Activated T-cell treated with anti-CD3 and anti-CD28 coated beads, Interleukin-2, amount 50 U/mL, for 72 hours (primary cell): ENCODE measurements at regions not wholly inside any gene's neighbourhood (a gene's known extent, or its start where the extent isn't known, plus 50 kb on each side); places are given as distances from the start of the nearest gene placed in this dataset.
"Not testable (repeated sequence)": the region's sequence is repeated elsewhere in the genome, so short reads cannot be mapped to it uniquely, and the experiment has no call there.

Source experiments
- ATAC-seq, 2 donors: fragments of 150-1000 bp; cut with Tn5 transposase; replicated peaks in 1 of 2; 2 replicates each; pipeline ENCODE4 v1.10.0; 2021; ENCODE audit warnings: moderate library complexity in 2 of 2, mild to moderate bottlenecking in 1 of 2
- DNase-seq, 2 donors: peaks; one replicate each; pipeline ENCODE4 v3.0.0; 2021 to 2022; ENCODE audit warnings: mixed read lengths in 1 of 2
- H3K27ac Mint-ChIP-seq: one replicate; pipeline ENCODE4 v1.8.0; 2022; ENCODE audit warnings: mild to moderate bottlenecking, moderate library complexity, mixed read lengths
- H3K27me3 Mint-ChIP-seq: one replicate; pipeline ENCODE4 v1.8.0; 2022; ENCODE audit warnings: low read depth, mixed read lengths
- H3K36me3 Mint-ChIP-seq, 2 donors: one replicate each; pipeline ENCODE4 v1.8.0; 2022; ENCODE audit warnings: mixed read lengths in 2 of 2, mild to moderate bottlenecking in 1 of 2; ENCODE audit not compliant: insufficient read depth in 2 of 2
- H3K4me1 Mint-ChIP-seq: one replicate; pipeline ENCODE4 v1.8.0; 2022; ENCODE audit warnings: low read depth, mixed read lengths
- H3K4me3 Mint-ChIP-seq, 2 donors: one replicate each; pipeline ENCODE4 v1.8.0; 2022; ENCODE audit warnings: mild to moderate bottlenecking in 2 of 2, mixed read lengths in 2 of 2, moderate library complexity in 2 of 2
- H3K9me3 Mint-ChIP-seq, 2 donors: one replicate each; pipeline ENCODE4 v1.8.0; 2022; ENCODE audit warnings: mixed read lengths in 2 of 2

DNA sequence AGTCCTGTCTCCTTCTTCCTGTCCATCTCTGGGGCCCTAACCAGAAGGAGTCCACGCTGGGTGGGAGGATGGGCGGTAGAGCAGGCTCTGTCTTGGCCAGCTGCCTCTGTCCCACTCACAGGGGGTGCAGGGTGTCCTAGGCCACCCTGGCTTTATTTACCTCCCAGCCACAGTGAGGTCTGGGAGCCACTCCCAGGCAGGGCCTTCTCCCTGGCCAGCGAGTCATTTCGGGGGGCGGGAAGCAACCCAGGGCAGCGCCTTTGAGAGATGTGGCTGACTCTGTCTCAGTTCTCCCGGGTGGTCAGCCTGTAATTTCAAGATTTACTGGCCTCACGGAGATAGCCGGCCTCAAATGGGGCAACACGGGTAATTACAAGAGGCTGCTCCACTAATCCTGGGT, 67.4 kb upstream of the PTCH1 start:
- no peak for DNase-seq
- H3K27ac Mint-ChIP-seq: no peak overlapping the region
- no peak for ATAC-seq
- no peak overlapping the region for H3K4me3 Mint-ChIP-seq
- no peaks in the 10 kb centered on the region for H3K36me3 Mint-ChIP-seq
- H3K27me3 Mint-ChIP-seq: peaks cover 6% of the 10 kb centered on the region
- no peaks in the 10 kb centered on the region for H3K9me3 Mint-ChIP-seq
- no peaks in the 10 kb centered on the region for H3K4me1 Mint-ChIP-seq

- H3K27ac Mint-ChIP-seq: no peak overlapping the region
Observed at GRCh38 chr9:95581900-95582299, 65.1 kb upstream of the PTCH1 start.

GRCh38 chr9:95580812-95581761, 64.3 kb upstream of the PTCH1 start:
- no peak for DNase-seq
- no peak overlapping the region for H3K27ac Mint-ChIP-seq
- no peak overlapping the region for H3K4me3 Mint-ChIP-seq
- H3K4me1 Mint-ChIP-seq: no peaks in the 10 kb centered on the region
- H3K9me3 Mint-ChIP-seq: no peaks in the 10 kb centered on the region
- peaks cover 12% of the 10 kb centered on the region for H3K27me3 Mint-ChIP-seq
- ATAC-seq: no peak
- H3K36me3 Mint-ChIP-seq: no peaks in the 10 kb centered on the region

More at GRCh38 chr9:95581900-95582299, 65.1 kb upstream of the PTCH1 start:
- no peaks in the 10 kb centered on the region for H3K36me3 Mint-ChIP-seq
- H3K9me3 Mint-ChIP-seq: no peaks in the 10 kb centered on the region
- H3K4me3 Mint-ChIP-seq: no peak overlapping the region
- H3K27me3 Mint-ChIP-seq: peaks cover 11% of the 10 kb centered on the region
- H3K4me1 Mint-ChIP-seq: no peaks in the 10 kb centered on the region
- ATAC-seq (no peak), DNase-seq (no peak)

DNA sequence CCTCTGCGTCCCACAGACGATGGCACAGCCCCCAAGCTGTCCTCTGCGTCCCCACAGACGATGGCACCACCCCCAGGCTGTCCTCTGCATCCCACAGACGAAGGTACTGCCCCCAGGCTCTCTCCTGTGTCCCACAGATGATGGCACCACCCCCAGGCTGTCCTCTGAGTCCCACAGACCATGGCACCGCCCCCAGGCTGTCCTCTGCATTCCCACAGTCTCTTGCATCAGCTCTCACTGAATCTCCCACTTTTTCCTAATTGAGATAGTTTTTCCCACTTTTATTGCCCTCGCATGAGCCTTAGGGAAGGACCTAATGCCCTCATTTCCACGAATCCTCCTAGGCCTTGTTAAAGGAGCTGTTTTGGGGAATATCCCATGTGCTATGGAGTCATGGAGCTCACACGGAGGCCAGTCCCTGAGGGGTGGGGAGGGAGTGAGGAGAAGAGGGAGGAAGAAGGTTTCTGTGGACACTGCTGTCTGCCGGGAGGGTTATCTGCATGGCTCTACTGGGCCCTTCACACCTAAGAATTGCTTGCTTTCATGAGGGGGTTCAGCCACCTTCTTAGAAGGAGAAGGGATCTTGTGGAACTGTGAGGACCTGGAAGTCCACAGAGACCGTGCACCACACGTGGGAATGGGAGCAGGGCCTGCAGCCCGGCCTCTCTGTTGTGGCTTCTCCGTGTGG, 58.2 kb upstream of the PTCH1 start:
- Mint-ChIP-seq H3K27ac (no peak overlapping the region), H3K36me3 (no peaks in the 10 kb centered on the region), H3K9me3 (no peaks in the 10 kb centered on the region), H3K27me3 (peaks cover 38% of the 10 kb centered on the region), H3K4me3 (no peak overlapping the region), H3K4me1 (peaks cover 10% of the 10 kb centered on the region)
- ATAC-seq: no peak
- DNase-seq: no peak

DNA sequence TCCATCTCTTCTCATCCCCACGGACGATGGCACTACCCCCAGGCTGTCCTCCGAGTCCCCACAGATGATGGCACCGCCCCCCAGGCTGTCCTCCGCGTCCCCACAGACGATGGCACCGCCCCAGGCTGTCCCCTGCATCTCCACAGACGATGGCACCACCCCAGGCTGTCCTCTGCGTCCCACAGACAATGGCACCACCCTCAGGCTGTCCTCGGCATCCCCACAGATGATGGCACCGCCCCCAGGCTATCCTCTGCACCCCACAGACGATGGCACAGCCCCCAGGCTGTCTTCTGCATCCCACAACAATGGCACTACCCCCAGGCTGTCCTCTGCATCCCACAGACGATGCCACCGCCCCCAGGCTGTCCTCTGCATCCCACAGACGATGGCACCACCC, 57.4 kb upstream of the PTCH1 start:
- Mint-ChIP-seq H3K9me3 (no peaks in the 10 kb centered on the region), H3K4me3 (no peak overlapping the region), H3K27me3 (peaks cover 33% of the 10 kb centered on the region), H3K36me3 (no peaks in the 10 kb centered on the region), H3K4me1 (peaks cover 15% of the 10 kb centered on the region), H3K27ac (no peak overlapping the region)
- DNase-seq: peak; percentile 23 to 33
- peak in 1 of 2 donors; percentile 43 for ATAC-seq

- DNase-seq (no peak), ATAC-seq (no peak)
- H3K27me3 Mint-ChIP-seq: peaks cover 33% of the 10 kb centered on the region
- H3K27ac Mint-ChIP-seq: no peak overlapping the region
- H3K4me3 Mint-ChIP-seq: no peak overlapping the region
- H3K36me3 Mint-ChIP-seq: no peaks in the 10 kb centered on the region
- no peaks in the 10 kb centered on the region for H3K9me3 Mint-ChIP-seq
- H3K4me1 Mint-ChIP-seq: peaks cover 17% of the 10 kb centered on the region
Observed at GRCh38 chr9:95573463-95573862, 56.7 kb upstream of the PTCH1 start.

DNA sequence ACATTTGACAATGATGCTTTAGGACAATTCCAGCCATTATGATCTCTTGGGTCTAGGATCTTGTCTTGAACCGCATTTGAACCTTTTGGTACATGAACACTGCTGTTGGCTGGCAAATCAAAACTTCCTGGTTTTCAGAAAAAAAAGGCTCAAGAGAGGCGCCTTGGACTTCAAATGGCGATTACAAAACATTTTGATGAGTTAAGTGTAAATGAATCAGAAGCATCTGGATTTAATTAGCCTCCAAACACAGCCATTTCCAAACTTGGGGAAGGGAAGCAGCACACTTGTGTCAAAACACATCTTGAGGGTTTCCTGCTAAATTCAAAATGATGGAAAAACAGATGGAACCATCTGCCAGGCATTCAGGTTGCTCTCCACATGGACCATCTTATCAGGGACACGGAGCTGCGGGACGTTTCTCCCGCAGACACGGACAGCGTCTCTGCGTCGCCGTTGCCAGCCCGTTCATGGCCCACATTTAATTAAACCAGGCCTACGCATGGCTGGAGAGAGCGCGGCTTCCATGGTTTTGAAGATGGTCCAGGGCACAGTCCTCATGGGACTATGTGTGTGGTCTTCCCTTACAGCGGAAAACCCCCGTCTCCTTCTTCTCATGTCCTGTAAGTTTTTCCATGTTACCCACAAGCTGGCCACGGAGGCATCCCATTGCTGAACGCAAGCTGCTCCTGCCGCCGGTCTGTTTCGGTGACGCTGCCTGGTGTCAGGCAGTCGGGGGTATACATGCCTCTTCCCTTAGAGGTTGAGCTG, 55.8 kb upstream of the PTCH1 start:
- ATAC-seq: no peak
- Mint-ChIP-seq H3K4me1 (peaks cover 17% of the 10 kb centered on the region), H3K9me3 (no peaks in the 10 kb centered on the region), H3K27me3 (peaks cover 33% of the 10 kb centered on the region), H3K4me3 (no peak overlapping the region), H3K27ac (no peak overlapping the region), H3K36me3 (no peaks in the 10 kb centered on the region)
- DNase-seq: no peak

GRCh38 chr9:95570646-95571045, 53.9 kb upstream of the PTCH1 start:
- Mint-ChIP-seq H3K27me3 (peaks cover 27% of the 10 kb centered on the region), H3K36me3 (no peaks in the 10 kb centered on the region), H3K4me3 (peak overlapping the region; percentile 29 to 54), H3K9me3 (no peaks in the 10 kb centered on the region), H3K4me1 (peaks cover 17% of the 10 kb centered on the region), H3K27ac (no peak overlapping the region)
- ATAC-seq (no peak), DNase-seq (no peak)

DNA sequence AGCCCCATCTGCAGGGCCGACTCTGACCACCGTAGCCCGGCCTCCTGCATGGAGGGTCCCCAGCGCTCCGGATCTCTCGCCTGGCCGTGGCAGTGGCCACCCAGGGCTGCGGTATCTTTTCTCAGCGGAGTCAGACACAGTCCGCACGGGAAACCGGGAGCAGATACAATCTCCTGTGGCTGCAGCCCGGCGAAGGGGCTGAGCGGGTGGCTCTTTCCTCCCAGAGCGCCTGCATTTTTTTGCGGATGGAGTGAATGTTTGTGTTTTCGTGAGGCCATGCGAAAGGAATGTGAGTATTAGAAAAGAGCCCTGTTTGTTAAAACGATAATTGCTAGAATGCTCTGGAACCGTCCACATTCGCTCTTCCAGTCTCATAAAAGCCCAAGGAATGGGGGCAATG, 53.4 kb upstream of the PTCH1 start:
- Mint-ChIP-seq H3K9me3 (no peaks in the 10 kb centered on the region), H3K4me3 (peak overlapping the region; percentile 27 to 54), H3K27ac (no peak overlapping the region), H3K27me3 (peaks cover 22% of the 10 kb centered on the region), H3K36me3 (no peaks in the 10 kb centered on the region), H3K4me1 (peaks cover 17% of the 10 kb centered on the region)
- DNase-seq (no peak), ATAC-seq (no peak)

DNA sequence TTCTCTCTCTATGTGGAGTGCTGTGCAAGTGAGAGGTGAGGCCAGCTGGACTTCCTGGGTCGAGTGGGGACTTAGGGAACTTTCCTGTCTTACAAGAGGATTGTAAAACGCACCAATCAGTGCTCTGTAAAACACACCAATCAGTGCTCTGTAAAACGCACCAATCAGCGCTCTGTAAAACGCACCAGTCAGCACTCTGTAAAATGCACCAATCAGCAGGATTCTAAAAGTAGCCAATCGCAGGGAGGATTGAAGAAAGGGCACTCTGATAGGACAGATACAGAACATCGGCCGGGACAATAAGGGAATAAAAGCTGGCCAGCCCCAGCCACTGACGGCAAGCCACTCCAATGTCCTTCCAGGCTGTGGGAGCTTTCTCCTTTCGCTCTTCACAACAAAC, 52.0 kb upstream of the PTCH1 start:
- not testable (repeated sequence) for H3K9me3 Mint-ChIP-seq, H3K27ac Mint-ChIP-seq, DNase-seq, H3K36me3 Mint-ChIP-seq, H3K4me3 Mint-ChIP-seq, ATAC-seq
- Mint-ChIP-seq H3K27me3 (peaks cover 21% of the 10 kb centered on the region), H3K4me1 (peaks cover 17% of the 10 kb centered on the region)
